SU-DHL-6 (cell line): ENCODE measurements at regions not wholly inside any gene's neighbourhood (a gene's known extent, or its start where the extent isn't known, plus 50 kb on each side); places are given as distances from the start of the nearest gene placed in this dataset.

Experiments used
- H2AFZ ChIP-seq: fragments of 200-600 bp; sonication (generic); 2 replicates; pipeline ENCODE4 v1.6.1; 2014; ENCODE audit warnings: low read depth, mild to moderate bottlenecking, moderate library complexity, mixed read lengths, antibody characterized with exemption, low read length; ENCODE audit not compliant: severe bottlenecking
- H3F3A ChIP-seq: fragments of 200-600 bp; shearing (Covaris generic); 2 replicates; pipeline ENCODE4 v1.6.0; 2016; ENCODE audit warnings: antibody characterized with exemption, mild to moderate bottlenecking; ENCODE audit not compliant: insufficient read depth
- H3K27ac ChIP-seq: fragments of 200-600 bp; sonication (generic); 2 replicates; pipeline ENCODE4 v1.5.1; 2016; ENCODE audit warnings: low read depth, mild to moderate bottlenecking, low read length, moderate library complexity, mixed read lengths
- H3K27me3 ChIP-seq: fragments of 200-600 bp; sonication (generic), shearing (Covaris generic); 2 replicates; pipeline ENCODE4 v1.6.0; 2014; ENCODE audit warnings: mild to moderate bottlenecking, low read length
- H3K36me3 ChIP-seq: fragments of 200-600 bp; sonication (generic); 2 replicates; pipeline ENCODE4 v1.6.1; 2014; ENCODE audit warnings: mild to moderate bottlenecking, low read length, mixed read lengths
- H3K4me2 ChIP-seq: fragments of 300-600, 200-600 bp; shearing (Covaris generic), sonication (generic); 2 replicates; pipeline ENCODE4 v1.6.0; 2014; ENCODE audit warnings: low read length, low read depth, mild to moderate bottlenecking; ENCODE audit not compliant: poor library complexity, severe bottlenecking
- H3K4me3 ChIP-seq: fragments of 200-600 bp; sonication (generic); 2 replicates; pipeline ENCODE4 v1.5.1; 2014; ENCODE audit warnings: antibody characterized with exemption, low read length, mild to moderate bottlenecking, mixed read lengths; ENCODE audit not compliant: insufficient read depth, poor library complexity, severe bottlenecking
- H3K79me2 ChIP-seq: fragments of 200-600 bp; sonication (generic); 2 replicates; pipeline ENCODE4 v1.6.1; 2014; ENCODE audit warnings: mild to moderate bottlenecking, low read length, moderate library complexity; ENCODE audit not compliant: insufficient read depth
- H3K9ac ChIP-seq: fragments of 200-600 bp; sonication (generic); 2 replicates; pipeline ENCODE4 v1.7.0; 2014; ENCODE audit warnings: mild to moderate bottlenecking, low read length
- H3K9me2 ChIP-seq: fragments of 200-600 bp; sonication (generic); replicated peaks from 2 replicates; pipeline ENCODE4 v1.6.1; 2014; ENCODE audit warnings: low read length; ENCODE audit not compliant: insufficient read depth
- H3K9me3 ChIP-seq: fragments of 200-600 bp; sonication (generic); 2 replicates; pipeline ENCODE4 v1.6.1; 2014; ENCODE audit warnings: low read length, mixed read lengths; ENCODE audit not compliant: insufficient read depth
- H4K20me1 ChIP-seq: fragments of 200-600 bp; sonication (generic); 2 replicates; pipeline ENCODE4 v1.6.1; 2014; ENCODE audit warnings: low read depth, mild to moderate bottlenecking, antibody characterized with exemption, low read length, moderate library complexity, mixed read lengths
- EZH2phosphoT487 ChIP-seq: fragments of 200-600 bp; sonication (generic), shearing (Covaris generic); conservative IDR thresholded peaks from 2 replicates; pipeline ENCODE4 v1.6.1; 2018; ENCODE audit warnings: mild to moderate bottlenecking, antibody characterized with exemption, low read length, moderate library complexity, mixed read lengths
- TF ChIP-seq, protein P1 (sequence below): fragments of 200-600 bp; sonication (generic); IDR thresholded peaks from one replicate; pipeline ENCODE4 v1.5.1; 2017; ENCODE audit warnings: antibody characterized with exemption, mild to moderate bottlenecking, low read length, moderate library complexity; ENCODE audit not compliant: insufficient read depth, poor library complexity, severe bottlenecking

DNA sequence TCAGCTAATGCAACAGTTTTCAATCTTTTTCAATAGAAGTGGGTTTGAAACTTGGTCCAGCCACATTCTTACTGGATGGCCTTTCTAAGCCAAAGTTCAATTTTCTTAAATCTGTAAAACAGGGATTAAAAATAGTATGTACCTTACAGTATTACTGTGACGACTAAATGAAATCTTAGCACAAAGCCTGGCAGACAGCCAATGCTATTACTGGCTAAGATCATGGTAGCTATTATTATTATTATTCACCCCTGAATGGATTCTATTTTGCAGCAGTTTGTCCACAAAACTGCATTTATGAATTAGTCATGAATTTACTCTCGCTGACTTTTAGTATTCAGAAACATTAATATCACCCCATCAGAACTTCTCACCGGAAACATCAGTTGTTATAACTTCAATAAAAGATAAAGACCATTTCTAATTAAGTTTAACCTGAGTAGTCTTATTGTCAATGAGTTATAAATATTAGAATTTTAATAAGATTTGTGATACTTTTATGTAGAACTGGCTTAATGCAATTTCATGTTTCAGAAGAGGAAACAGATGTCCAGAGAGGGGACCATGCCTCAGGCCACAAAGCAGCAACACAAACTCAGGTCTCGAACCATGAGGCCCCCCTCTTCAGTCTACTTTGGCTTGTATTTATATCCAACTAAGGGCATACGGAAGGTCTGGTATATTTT is 468.2 kb downstream of the ARHGEF28 start:
- Histone ChIP-seq H3K9me2 (no peaks in the 10 kb centered on the region), H3K9me3 (no peaks in the 10 kb centered on the region), H2AFZ (no peak overlapping the region), H3K79me2 (no peaks in the 10 kb centered on the region), H3K4me2 (no peak overlapping the region), H4K20me1 (no peaks in the 10 kb centered on the region), H3K36me3 (no peaks in the 10 kb centered on the region), H3K4me3 (no peak overlapping the region), H3F3A (no peaks in the 10 kb centered on the region), H3K27me3 (no peaks in the 10 kb centered on the region), H3K9ac (no peak overlapping the region), H3K27ac (no peak overlapping the region)
- no peak for TF ChIP-seq EZH2phosphoT487
- TF ChIP-seq, protein P1, sequence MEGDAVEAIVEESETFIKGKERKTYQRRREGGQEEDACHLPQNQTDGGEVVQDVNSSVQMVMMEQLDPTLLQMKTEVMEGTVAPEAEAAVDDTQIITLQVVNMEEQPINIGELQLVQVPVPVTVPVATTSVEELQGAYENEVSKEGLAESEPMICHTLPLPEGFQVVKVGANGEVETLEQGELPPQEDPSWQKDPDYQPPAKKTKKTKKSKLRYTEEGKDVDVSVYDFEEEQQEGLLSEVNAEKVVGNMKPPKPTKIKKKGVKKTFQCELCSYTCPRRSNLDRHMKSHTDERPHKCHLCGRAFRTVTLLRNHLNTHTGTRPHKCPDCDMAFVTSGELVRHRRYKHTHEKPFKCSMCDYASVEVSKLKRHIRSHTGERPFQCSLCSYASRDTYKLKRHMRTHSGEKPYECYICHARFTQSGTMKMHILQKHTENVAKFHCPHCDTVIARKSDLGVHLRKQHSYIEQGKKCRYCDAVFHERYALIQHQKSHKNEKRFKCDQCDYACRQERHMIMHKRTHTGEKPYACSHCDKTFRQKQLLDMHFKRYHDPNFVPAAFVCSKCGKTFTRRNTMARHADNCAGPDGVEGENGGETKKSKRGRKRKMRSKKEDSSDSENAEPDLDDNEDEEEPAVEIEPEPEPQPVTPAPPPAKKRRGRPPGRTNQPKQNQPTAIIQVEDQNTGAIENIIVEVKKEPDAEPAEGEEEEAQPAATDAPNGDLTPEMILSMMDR = no peak

DNA sequence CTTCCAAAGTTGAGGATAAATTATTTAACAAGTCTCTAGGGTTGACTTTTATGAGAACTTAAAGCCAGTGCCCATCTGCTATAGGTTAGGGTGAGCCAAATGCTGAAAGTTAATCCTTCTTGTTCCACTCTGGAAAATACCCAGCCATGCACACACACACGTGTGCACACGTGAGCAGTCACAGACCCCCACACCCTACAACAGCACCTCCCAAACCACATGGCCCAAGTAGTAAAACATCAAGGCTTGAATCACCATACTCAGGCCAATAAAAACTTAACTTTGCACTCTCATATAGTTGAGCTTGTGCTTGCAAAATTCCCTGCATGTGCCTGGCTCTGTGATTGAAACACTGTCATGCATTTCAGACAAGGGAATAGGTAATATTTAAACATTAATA is 467.6 kb downstream of the ARHGEF28 start:
- no peaks in the 10 kb centered on the region for H3K36me3 ChIP-seq
- H3K79me2 ChIP-seq = no peaks in the 10 kb centered on the region
- H3K9me2 ChIP-seq = no peaks in the 10 kb centered on the region
- no peak overlapping the region for H3K4me2 ChIP-seq
- H3K4me3 ChIP-seq = no peak overlapping the region
- no peak overlapping the region for H3K27ac ChIP-seq
- H3K27me3 ChIP-seq = no peaks in the 10 kb centered on the region
- no peaks in the 10 kb centered on the region for H4K20me1 ChIP-seq
- no peaks in the 10 kb centered on the region for H3K9me3 ChIP-seq
- no peaks in the 10 kb centered on the region for H3F3A ChIP-seq
- H2AFZ ChIP-seq = no peak overlapping the region
- H3K9ac ChIP-seq = no peak overlapping the region
- TF ChIP-seq, protein P1 = no peak
- no peak for TF ChIP-seq EZH2phosphoT487

DNA sequence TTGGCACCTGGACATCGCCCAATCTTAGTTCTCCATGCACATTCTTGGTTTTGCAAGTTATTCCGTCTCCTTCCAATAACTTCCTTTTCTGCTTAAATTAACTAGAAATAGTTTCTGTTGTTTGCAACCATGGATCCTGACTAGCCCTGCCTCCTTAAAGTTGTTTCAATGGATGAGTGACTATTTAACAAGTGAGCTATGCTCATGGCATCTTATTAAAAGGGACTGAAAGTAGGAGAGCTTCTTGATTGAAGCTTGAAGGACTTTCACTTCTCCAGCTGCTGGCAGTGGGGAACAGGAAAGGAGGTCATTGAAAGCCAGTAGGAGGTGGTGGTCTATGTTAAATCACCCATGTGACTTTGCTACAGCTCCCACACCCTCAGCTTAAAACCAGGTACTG is 466.8 kb downstream of the ARHGEF28 start:
- Histone ChIP-seq H3K4me3 (no peak overlapping the region), H2AFZ (no peak overlapping the region), H3K36me3 (no peaks in the 10 kb centered on the region), H3F3A (no peaks in the 10 kb centered on the region), H3K27me3 (no peaks in the 10 kb centered on the region), H3K9me3 (no peaks in the 10 kb centered on the region), H3K79me2 (no peaks in the 10 kb centered on the region), H3K4me2 (no peak overlapping the region), H3K9ac (no peak overlapping the region), H3K9me2 (no peaks in the 10 kb centered on the region), H3K27ac (no peak overlapping the region), H4K20me1 (no peaks in the 10 kb centered on the region)
- TF ChIP-seq, protein P1 = no peak
- no peak for TF ChIP-seq EZH2phosphoT487
